NB4 (cell line): ENCODE measurements at regions not wholly inside any gene's neighbourhood (a gene's known extent, or its start where the extent isn't known, plus 50 kb on each side); places are given as distances from the start of the nearest gene placed in this dataset.
"Not testable (repeated sequence)": the region's sequence is repeated elsewhere in the genome, so short reads cannot be mapped to it uniquely, and the experiment has no call there.

ENCODE experiments used
- DNase-seq: peaks from one replicate; pipeline ENCODE4 v3.0.0; 2010; ENCODE audit warnings: low read depth
- H3K4me3 ChIP-seq: one replicate; pipeline ENCODE4 v1.5.1; 2011; ENCODE audit warnings: mild to moderate bottlenecking, low read depth, low read length, moderate library complexity
- MYC ChIP-seq: IDR thresholded peaks from 2 replicates; pipeline ENCODE4 v1.6.1; 2011; ENCODE audit warnings: low read depth, low read length
- POLR2A ChIP-seq: IDR thresholded peaks from 2 replicates; pipeline ENCODE4 v1.6.1; 2011; ENCODE audit warnings: mild to moderate bottlenecking; ENCODE audit not compliant: insufficient read length; ENCODE audit errors: extremely low read depth
- TF ChIP-seq, protein P1 (sequence below): IDR thresholded peaks from one replicate; pipeline ENCODE4 v1.5.1; 2012; ENCODE audit warnings: low read depth, low read length
- TF ChIP-seq, protein P2 (sequence below): IDR thresholded peaks from 2 replicates; pipeline ENCODE4 v1.6.1; 2011; ENCODE audit warnings: low read depth, low read length

DNA sequence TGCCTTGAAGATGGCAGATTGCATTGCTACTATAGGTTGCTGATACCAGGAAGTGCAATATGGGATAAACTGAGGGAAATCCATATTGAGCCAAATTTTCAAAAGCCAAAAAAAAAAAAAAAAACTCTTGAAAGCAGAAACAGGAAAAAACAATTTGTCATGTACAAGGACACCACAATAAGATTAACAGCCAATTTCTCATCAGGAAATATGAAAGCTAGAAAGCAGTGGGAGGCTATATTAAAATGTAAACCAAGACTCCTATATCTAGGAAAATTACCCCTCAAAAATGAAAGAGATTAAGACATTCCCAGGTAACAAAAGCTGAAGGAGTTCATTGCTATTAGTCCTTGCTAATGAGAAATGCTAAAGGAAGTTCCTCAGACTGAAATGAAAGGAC lies 462.8 kb upstream of the DPH6 start:
- no peak overlapping the region for H3K4me3 ChIP-seq
- no peak for DNase-seq
- TF ChIP-seq, protein P1, sequence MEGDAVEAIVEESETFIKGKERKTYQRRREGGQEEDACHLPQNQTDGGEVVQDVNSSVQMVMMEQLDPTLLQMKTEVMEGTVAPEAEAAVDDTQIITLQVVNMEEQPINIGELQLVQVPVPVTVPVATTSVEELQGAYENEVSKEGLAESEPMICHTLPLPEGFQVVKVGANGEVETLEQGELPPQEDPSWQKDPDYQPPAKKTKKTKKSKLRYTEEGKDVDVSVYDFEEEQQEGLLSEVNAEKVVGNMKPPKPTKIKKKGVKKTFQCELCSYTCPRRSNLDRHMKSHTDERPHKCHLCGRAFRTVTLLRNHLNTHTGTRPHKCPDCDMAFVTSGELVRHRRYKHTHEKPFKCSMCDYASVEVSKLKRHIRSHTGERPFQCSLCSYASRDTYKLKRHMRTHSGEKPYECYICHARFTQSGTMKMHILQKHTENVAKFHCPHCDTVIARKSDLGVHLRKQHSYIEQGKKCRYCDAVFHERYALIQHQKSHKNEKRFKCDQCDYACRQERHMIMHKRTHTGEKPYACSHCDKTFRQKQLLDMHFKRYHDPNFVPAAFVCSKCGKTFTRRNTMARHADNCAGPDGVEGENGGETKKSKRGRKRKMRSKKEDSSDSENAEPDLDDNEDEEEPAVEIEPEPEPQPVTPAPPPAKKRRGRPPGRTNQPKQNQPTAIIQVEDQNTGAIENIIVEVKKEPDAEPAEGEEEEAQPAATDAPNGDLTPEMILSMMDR = no peak
- TF ChIP-seq, protein P2, sequence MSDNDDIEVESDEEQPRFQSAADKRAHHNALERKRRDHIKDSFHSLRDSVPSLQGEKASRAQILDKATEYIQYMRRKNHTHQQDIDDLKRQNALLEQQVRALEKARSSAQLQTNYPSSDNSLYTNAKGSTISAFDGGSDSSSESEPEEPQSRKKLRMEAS = no peak
- TF ChIP-seq MYC (no peak), POLR2A (no peak)

DNA sequence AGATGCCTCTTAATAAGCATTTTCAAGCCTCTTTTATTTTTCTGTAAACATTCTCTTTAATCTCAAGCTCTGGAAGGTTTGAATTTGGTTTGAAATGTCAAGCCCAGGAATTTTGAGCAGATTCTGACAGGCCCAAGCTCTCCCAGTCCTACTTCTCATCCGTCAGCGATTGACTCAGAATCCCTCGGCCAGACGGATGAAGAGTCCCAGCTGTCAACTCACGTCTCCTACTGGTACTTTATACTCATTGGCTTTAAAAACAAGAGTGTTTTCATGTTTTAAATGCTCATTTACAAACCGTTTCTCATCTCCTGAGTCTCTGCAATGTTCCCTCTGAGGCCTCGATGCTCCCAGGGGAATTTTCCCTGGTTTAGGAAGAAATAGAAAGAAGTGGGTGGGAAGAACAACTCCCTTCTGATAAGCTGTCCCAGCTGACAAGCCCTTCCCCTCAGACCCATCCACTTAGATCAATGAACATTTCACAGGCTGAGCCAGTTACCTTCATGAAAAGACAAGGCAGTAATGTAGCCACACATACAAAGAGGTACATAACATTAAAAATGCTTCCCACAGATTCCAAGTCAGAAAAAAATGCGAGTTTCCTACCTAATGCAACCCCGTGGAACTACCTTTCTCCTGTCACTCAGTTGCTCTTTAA lies 478.2 kb upstream of the DPH6 start:
- no peak overlapping the region for H3K4me3 ChIP-seq
- DNase-seq = no peak
- TF ChIP-seq, protein P1 = no peak
- TF ChIP-seq, protein P2 = no peak
- TF ChIP-seq MYC (no peak), POLR2A (no peak)

DNA sequence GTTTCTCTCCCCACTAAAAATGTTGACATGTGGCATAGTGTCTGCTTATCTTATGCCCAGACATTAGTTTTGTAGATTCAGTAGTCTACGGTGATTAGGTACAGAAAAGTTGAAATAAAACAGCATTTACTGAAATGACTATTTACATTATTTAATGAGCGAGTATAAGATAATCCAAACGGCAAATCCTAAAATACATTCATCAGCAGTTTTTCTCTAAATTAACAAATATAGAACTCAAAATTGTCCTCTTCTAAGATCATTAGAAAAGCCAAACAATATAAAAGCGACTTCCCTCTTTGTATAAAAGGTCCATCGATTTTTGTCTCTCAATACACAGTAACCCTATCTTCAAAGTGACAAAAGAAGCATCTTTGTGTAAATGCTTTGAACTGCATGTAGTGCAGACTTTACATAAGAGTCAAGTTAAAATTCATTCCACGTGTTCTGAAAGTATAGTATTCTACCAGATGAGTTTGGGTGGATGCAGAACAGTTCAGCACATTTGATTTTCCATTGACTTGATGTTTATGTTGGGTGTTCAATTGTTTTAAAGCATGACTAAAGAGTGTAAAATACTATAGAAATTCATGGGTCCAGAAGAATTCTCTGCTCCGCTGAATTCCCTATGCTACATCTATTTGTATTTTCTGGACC lies 480.8 kb upstream of the DPH6 start:
- TF ChIP-seq, protein P2 = no peak
- TF ChIP-seq POLR2A = no peak
- no peak for TF ChIP-seq MYC
- TF ChIP-seq, protein P1 = no peak
- DNase-seq = no peak
- no peak overlapping the region for H3K4me3 ChIP-seq

DNA sequence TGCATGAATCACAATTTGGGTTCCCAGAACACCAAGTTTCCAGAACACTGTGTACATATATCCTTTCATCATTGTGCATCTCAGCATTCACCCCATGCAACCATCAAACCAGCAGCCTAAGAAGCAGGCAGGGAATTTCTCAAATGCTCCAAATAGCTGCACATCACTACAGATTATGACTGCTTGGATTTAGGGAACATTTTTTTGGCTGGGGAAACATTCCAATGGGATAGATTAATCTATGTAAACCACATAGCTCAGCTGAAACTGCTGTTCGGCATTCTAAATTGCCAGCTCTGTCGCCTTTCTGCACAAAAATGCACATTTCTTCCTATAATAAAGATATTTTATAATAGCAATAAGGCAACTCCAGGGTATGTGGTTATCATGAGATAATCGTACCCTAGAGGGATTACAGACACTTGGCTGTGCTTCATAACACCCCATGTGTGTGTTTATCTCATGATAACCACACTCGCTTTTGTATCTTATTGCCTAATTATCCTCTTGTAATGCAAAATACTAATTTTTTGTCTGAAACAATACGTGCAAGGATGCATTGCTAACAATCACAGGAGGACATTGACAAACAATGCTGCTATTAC lies 483.7 kb upstream of the DPH6 start:
- no peak for TF ChIP-seq POLR2A
- TF ChIP-seq, protein P2 = no peak
- TF ChIP-seq, protein P1 = no peak
- no peak for TF ChIP-seq MYC
- H3K4me3 ChIP-seq = no peak overlapping the region
- DNase-seq = no peak

DNA sequence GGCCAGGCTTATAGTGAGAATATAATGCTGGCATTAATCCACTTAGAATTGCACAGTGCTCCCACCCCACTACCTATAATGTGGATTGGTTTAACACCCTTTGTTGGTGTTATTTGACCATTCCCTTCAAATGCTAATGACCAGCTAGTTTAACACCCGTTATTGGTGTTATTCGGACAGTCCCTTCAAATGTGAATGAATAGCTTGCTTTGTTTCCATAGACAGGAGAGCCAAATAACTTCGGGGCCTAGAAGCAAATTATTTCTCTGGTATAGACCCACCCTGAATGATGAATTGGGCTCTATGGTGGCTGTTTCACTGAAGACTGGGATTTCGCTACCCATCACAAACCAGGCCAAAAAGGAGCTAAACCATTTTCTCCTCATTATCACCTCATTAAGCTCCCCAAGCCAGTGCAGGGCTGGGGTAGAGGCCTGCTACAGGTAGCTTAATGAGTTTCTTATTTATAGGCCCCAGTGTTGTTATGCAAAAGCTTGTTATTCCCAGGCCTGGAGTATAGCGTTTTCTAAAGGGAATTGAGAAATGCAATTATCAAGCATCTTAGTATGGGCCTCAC lies 494.1 kb upstream of the DPH6 start:
- DNase-seq = no peak
- TF ChIP-seq POLR2A (no peak), MYC (no peak)
- TF ChIP-seq, protein P2 = no peak
- TF ChIP-seq, protein P1 = no peak

DNA sequence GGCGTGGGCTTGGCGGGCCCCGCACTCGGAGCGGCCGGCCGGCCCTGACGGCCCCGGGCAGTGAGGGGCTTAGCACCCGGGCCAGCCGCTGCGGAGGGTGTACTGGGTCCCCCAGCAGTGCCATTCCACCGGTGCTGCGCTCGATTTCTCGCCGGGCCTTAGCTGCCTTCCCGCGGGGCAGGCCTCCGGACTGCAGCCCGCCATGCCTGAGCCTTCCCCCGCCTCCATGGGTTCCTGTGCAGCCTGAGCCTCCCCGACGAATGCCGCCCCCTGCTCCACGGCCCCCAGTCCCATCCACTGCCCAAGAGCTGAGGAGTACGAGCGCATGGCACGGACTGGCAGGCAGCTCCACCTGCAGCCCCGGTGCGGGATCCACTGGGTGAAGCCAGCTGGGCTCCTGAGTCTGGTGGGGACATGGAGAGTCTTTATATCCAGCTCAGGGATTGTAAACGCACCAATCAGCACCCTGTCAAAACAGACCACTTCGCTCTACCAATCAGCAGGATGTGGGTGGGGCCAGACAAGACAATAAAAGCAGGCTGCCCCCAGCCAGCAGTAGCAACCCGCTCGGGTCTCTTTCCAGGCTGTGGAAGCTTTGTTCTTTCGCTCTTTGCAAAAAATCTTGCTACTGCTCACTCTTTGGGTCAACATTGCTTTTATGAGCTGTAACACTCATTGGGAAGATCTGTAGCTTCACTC lies 501.2 kb upstream of the DPH6 start:
- not testable (repeated sequence) for H3K4me3 ChIP-seq, DNase-seq

More for the DNA sequence above, 494.1 kb upstream of the DPH6 start:
- no peak overlapping the region for H3K4me3 ChIP-seq
